Stimulated activated CD4-positive, alpha-beta T cell treated with anti-CD3 and anti-CD28 coated beads, Interleukin-1b, Interleukin-23, amount 100 ng/mL, for 24 hours (primary cell): ENCODE measurements at regions not wholly inside any gene's neighbourhood (a gene's known extent, or its start where the extent isn't known, plus 50 kb on each side); places are given as distances from the start of the nearest gene placed in this dataset.
"Not testable (repeated sequence)": the region's sequence is repeated elsewhere in the genome, so short reads cannot be mapped to it uniquely, and the experiment has no call there.

ENCODE experiments used
- DNase-seq, 4 experiments: peaks; one replicate each; pipeline ENCODE4 v3.0.0-alpha.2; 2020; ENCODE audit warnings: low read depth in 4 of 4, low spot score in 1 of 4

DNA sequence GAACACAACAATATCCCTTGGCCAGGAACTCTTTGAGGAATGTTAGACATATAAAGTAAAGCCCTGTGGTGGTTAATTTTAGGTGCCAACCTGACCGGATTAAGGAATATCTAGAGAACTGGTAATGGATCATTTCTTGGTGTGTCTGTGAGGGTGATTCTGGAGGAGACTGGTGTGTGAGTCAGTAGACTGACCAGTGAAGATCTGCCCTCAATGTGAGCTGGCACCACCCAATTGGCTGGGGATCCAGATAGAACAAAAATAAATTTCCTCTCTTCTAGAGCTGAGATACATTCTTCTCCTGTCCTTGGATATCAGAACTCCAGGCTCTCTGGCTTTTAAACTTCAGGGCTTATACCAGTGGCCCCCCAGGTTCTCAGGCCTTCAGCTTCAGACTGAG lies 56.2 kb upstream of the TNPO1 start:
- no peak for DNase-seq

DNA sequence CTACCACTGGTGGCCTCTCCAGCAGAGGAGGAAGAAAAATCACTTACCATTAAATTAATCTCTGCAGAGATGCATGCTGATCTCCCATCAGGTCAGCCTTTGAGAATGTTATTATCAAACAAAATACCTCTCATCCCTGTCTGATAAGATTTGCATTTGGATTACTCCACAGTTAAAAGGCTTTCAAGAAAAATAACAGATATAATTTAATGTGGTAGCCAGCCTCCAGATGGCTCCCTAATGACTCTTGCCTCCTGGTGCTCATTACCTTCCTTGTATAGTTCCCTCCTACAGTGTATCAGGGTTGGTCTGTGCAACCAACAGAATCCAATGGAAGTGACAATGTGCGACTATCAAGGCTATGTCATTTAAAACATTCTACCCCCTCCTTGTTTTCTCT lies 63.6 kb upstream of the TNPO1 start:
- DNase-seq = no peak

DNA sequence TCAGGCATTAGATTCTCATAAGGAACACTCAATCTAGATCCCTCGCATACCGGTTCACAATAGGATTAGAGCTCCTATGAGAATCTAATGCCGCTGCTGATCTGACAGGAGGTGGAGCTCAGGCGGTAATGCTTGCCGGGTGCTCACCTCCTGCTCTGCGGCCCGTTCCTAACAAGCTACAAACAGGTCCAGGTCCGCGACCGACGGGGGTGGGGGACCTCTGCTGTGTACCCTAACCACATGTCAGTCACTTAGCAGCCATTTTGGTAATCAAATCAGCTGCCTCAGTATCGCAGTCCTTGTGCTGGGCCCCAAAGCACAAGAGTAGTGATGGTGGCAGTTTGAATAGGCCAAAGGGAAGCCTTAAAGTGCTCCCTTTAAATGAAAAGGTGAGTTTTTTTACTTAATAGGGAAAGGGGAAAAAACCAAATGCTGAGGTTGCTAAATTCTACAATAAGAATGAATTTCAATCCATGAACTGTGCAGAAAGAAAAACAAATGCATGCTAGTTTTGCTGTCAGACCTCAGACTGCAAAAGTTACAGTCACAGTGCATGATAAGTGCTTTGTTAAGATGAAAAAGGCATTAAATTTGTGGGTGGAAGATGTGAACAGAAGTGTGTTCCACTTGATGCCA lies 67.0 kb upstream of the TNPO1 start:
- no peak for DNase-seq

DNA sequence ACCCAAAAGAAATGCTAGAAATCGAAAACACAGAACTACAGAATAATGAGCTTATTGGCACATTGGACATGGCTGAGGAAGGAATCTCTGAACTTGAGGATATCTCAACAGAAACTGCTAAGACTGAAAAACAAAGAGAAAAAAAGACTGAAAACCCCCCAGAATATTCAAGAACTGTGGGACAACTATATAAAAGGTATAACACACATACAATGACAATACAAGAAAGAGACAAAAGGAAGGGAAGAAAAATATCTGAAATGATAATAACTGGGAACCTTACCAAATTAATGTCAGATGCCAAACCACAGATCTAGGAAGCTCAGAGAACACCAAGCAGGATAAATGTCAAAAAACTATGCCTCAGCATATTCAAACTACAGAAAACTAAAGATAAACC lies 68.6 kb upstream of the TNPO1 start:
- no peak for DNase-seq

DNA sequence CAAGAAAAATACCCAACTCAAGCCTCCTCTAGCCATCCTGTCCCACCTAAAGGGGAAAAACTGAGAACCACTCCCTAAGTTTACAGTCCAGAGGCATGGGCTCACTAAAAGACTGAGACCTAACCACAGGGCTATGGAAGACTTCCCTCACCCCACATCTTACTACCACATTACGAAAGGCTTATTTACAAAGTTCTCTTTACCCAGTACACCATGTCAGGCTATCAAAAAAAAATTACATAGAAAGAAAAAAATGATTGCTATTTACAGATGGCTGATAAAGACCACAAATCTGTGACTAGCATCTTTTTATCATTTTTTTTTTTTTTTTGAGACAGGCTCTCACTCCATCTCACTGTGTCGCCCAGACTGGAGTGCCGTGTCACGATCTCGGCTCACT lies 69.7 kb upstream of the TNPO1 start:
- no peak for DNase-seq

DNA sequence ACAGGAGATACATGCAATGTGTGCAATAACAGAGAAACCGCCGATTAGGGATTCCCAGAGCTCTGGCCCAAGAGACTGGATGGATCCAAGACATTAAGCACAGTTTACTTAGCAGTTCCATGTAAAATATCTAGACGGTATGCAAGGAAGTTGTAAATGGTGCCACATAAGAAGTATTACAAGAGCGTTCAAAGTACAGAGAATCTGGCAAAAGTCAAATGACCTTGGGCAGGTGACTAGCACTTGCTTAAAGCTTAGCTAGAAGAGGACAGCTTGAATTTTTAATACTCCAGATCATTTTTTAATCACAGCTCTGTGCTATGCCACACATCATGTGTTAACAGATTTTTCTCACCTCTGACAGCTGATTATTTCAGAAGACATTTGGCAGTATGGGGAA lies 72.3 kb upstream of the TNPO1 start:
- DNase-seq = no peak

DNA sequence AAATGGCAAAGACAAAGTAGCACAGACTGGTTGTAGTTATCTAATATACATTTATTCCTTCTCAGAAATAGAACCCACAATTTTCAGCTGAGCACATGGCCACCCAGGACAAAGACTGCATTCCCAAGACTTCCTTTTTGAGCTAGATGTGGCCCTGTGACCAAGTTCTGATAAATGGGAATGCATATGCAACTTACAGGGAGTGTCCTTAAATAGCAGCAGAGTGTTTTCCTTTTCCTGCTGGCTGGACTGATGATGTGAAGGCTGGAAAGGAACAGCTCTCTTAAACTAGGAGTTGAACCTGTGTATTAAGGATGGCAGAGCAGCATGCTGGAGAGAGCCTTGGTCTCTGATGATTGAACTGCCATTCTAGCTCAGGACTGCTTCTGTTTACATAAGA lies 74.7 kb upstream of the TNPO1 start:
- no peak for DNase-seq

DNA sequence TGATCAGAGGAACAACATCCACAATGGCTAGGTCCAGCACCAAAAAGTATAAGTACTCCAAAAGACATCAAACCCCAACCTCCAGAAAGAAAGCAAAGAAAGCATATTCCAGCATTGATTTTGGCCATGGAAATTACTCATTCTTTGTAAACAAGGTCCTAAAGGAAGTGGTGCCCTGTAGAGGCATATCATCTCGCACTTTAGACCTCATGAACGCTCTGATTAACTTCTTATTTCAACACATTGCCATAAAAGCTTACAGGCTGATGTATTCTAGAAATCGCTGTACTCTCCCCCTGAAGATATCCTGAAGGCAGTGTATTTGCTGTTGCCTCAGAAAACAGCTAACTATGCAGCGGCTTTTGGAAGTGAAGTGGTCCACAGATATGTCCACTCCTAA lies 82.7 kb upstream of the TNPO1 start:
- no peak for DNase-seq

DNA sequence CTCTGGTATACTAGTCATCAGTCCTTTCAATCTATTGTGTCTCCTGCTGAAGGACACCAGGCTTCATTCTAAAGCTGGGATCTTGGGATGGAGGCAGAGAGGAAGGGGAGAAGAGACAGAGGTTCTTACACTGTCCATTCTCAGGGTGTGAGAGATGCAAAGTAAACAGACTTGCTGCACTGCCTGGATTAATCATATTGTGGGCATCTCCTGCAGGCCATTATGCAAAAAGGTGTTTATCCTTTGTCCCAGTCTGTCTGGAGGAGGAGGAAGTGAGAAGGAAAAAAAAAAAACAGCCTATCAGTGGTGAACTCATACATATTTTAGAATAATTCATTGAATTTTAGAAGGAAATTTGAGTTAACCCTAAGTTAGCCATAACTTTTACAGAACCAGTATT lies 92.9 kb upstream of the TNPO1 start:
- DNase-seq = no peak

DNA sequence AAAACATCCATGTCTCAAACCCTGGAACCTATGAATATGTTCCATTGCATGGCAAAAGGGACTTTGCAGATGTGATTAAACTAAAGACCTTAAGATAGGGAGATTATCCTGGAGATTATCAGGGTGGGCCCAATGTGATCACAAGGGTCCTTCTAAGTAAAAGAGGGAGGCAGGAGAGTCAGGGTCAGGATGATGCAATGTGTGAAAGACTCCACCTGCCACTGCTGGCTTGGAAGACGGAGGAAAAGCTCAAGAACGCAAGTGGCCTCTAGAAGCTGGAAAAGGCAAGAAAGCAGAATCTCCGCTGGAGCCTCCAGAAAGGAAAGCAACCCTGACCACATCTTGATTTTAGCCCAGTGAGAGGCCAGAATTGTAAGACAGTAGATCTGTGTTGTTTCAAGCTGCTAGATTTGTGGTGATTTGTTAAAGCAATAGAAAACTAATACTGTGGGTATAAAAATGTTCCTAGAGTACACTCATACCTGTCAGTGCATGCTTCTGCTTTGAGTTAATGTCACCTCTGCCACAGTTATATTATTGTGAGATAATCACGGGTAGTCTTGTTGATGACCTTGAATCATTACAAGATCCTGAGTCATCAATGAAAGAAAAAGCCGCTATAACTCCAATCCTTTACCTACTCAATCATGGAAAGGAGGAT lies 93.5 kb upstream of the TNPO1 start:
- DNase-seq = no peak

DNA sequence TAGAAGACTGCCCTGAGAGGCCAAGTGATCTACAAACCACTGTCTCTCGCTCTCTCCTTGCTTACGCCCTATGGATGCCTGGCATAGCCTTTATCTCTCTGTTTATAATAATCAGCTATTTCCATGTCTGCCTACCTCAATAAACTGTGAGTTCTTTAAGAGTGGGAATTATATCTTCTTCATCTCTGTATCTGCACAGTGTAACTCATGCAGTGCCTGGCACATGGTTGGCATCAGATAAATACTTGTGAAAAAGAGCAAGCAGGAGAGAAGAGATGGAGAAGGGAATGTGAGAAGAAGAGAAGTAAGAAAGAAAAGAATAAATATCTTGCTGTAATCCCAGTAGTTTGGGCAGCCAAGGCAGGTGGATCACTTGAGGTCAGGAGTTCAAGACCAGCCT lies 94.6 kb upstream of the TNPO1 start:
- no peak for DNase-seq

DNA sequence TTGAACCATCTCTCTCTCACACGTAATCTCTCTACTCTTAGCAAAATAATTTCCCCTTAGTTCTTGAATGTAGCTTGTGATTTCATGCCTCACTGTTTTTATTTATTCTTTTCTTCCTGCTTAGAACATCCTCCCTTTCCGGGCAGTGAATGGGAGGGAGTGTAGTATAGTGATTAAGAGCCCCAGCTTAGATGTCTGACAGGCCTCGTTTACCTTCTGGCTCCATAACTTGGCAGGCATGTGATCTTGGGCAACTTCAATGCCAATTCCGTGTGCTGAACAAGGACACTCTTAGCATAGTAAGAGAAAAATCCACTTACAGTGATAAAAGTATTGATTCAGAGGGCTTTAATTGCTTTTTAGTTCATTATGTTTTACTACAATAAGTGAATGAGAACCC lies 96.3 kb upstream of the TNPO1 start:
- DNase-seq = no peak

DNA sequence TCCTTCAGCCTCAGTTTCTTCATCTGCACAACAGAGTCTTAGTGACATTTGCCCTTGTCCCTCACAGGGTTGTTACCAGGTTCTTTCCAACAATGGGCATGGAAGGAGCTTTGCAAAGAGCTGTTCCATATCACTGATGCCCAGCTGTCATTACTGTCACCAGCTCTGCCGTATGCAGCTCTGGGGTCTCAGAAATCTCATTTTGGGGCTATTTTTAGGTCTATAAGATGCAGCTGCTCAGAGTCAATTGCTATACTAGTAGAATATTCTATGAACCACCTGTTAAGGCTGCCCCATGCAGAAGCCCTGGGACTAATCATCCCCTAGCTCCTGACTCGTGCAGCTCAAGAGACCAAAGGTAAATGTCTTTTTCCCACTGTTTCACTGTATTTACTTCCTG lies 105.1 kb upstream of the TNPO1 start:
- no peak for DNase-seq

DNA sequence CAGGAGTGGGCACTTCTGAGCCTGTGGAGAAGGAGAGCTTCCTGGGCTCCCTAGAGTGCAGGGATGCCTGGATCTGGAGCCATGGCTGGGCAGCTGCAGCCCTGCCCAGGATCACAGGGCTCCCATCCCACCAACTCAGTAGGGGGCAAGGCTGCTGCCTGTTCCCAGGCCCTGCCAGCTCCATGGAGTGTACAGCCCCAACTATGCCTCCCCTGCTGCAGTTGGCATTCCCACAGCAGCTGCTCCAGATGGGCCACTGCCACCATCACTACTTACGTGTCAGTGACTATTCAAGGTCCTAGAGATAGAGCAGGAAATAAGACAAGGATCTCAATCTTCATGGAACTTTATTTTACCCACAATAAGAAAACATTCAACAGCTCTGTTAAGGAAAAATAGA lies 107.1 kb upstream of the TNPO1 start:
- DNase-seq = no peak

DNA sequence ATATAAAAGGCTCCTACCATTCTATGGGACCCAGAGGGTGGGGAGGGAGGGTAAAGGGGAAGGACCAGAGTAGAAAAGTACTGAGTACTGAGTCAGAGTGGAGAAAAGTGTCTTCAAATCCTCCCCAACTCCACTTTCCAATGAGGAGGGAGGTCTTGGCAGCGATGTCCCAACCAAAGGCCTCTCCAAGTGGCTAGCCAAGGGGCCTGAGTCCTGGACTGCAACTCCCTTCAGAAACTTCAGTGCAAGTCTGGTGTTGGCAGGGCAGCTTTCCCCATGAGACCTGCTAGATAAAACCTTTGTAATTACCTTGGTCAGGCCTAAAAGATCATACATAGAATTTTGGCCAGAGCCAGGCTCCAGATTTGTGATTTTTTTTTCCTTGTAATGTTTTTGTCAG lies 111.3 kb upstream of the TNPO1 start:
- DNase-seq = no peak

DNA sequence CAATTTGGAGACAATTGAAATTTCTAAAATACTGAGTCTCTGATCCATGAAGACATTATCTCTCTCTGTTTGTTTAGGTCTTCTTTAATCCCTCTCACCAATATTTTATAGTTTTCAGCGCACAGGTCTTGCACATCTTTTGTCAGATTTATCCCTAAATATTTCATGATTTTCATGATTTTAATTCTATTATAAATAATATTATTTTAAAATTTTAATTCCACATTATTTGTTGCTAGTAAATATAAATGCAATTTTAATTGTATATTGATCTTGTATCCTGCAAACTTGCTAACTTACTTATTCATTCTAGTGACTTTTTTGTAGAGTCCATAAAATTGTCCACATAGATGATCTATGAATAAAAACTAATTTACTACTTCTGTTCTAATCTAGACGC lies 112.6 kb upstream of the TNPO1 start:
- DNase-seq = no peak

DNA sequence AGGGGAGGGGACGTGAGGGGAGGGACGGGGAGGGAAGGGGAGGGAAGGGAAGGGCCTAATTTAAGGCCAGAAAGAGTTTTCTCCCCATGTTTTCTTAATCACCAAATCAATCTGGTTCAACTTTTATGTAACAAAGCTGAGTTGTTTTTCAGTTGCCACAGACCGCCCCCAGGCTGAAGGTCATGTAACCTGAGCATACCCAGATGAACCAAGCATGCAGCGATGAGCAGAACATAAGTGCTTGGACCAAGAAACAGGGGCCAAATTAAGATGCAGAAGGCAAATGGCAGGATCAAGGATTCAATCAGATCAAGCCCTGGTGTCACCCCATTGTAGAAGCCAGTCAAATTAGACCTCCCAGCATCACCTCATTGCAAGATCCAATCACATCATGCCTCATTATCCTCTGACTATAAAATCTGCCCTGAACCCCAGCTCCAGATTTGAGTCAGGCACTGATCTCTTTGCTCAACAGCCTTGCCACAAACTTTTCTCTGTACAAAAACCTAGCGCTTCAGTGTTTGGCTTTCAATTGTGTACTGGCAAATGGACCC lies 113.5 kb upstream of the TNPO1 start:
- no peak for DNase-seq

DNA sequence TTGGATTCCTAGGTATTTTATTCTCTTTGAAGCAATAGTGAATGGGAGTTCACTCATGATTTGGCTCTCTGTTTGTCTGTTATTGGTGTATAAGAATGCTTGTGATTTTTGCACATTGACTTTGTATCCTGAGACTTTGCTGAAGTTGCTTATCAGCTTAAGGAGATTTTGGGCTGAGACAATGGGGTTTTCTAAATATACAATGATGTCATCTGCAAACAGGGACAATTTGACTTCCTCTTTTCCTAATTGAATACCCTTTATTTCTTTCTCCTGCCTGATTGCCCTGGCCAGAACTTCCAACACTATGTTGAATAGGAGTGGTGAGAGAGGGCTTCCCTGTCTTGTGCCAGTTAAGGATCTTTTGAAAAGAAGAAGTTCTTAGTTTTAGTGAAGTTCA lies 114.4 kb upstream of the TNPO1 start:
- DNase-seq = not testable (repeated sequence)

DNA sequence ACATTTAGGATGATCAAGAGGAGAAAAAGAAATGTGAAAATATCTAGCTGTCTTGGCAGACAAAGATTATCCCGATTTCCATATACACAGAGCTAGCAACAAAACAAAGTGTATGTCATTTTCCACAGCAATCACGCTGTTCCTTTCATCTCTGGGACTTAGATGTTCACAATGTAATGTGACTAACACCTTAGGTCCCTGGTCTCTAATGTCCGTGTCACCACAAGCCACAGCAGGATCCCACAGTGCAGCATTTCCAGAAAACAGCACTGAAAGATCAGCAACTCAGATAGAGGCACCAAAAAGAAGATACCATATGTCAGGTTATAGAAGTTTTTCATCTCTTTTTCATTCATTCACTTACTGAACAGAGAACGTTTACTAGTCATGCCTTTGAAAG lies 118.0 kb upstream of the TNPO1 start:
- DNase-seq = no peak

DNA sequence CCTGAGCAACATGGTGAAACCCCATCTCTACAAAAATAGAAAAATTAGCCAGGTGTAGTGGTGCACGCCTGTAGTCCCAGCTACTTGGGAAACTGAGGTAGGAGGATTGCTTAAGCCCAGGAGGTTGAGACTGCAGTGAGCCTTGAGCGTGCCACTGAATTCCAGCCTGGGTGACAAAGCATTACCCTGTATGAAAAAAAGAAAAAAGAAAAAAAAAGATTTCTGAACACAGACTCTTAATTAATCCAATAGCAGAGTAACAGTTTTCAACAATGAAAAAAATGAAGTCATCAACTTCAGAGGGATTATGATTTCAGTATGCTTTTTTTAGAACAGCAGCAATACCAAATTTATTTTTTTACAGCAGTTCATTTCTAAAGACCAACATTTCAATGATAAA lies 118.8 kb upstream of the TNPO1 start:
- DNase-seq = no peak

DNA sequence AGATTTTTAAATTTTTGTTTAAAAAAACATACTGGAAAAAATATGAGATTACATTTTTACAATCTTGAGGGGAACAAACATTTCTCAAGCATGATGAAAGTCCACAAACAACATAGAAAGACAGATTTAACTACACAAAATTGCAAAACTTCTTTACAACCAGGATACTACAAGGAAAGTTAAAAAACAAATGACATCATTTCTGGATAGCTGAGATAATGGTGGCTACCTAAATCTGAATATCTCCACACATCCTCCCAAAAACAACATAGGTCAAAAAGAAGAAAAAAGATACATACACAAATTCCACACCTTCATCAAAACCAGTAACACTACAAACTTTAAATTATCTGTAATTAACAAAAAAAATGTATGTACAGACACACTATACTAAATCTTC lies 120.8 kb upstream of the TNPO1 start:
- DNase-seq = no peak

DNA sequence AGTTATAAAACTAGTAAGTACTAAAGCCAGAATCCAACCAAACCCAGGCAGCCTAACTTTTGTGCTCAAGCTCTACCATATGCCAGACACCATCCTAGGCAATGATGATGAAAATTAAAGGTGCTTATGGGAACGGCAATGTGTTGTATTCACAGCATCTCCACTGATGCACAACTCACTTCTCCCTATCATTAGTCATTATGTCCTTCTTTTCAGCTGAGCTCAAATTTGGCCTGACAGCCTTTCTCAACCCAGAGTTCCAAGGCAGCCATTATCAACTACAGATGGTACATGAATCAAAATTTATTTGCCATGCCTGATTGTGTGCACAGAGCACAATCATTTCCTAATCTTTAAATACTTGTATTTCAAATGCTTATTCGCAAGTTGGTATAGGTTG lies 121.6 kb upstream of the TNPO1 start:
- no peak for DNase-seq

DNA sequence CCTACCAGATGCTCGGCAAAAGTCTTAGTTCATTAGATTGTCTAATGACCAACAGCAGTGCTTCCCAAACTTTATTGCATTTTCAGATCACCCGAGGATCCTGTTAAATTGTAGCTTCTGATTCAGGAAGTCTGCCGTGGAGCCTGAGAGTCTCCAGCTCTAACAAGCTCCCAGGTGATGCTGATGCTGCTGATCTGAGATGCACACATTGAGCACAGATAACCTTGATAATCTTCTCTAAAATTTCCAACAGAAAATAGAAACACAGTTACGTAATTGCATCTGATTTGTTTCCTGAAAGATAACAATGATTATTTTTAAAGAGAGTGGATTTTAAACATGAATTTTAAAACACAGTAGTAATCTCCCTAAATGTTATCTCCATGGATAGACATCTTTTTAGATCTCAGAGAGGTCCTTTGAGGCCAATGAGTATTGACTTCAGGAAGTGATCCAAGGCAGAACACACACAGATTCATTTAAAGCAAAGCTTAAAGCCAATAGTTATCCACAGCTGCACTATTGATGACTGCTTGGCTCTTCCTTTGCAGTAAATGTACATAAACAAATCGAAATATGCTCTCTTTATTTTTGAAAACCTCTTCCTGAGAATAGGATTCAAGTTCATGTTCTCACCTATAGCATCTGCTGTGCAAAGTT lies 122.8 kb upstream of the TNPO1 start:
- DNase-seq = no peak
